ENCODE measurements at regions not wholly inside any gene's neighbourhood (a gene's known extent, or its start where the extent isn't known, plus 50 kb on each side); places are given as distances from the start of the nearest gene placed in this dataset.

DNA sequence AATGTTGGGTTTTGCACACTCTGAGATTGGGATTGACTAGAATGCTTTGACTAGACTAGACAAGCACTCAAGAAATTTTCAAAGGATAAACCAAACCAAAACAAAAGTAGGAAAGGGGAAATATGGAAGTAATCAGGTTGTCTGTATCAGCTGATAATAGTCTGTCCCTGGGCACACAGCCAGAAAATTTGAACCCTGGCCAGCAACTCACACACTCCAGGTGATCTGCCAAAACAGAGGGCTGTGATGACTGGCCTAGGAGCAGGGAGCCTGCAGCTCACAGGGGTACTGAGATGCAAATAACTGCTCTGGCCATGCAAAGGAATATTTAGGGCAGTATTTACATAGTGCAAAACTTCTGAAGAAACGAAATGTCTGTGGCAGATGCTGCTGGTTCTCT, 112.3 kb upstream of the SMIM23 start (continued):
- no peak for TF ChIP-seq USF2 (IDR thresholded peaks at IDR 0.05; ENCODE audit: low read length)
- TF ChIP-seq SIN3A (conservative IDR thresholded peaks at IDR 0.05 in 1 of 2, IDR thresholded peaks at IDR 0.05 in 1 of 2; ENCODE audit: low read depth in 1 of 2, low read length in 2 of 2), result no peak
- no peak for TF ChIP-seq POU5F1 (IDR thresholded peaks at IDR 0.05; ENCODE audit: low read depth, low read length)
- no peak for TF ChIP-seq NANOG (IDR thresholded peaks at IDR 0.05; ENCODE audit: insufficient read depth, low read depth, low read length, poor library complexity, severe bottlenecking)

All from H1 (cell line).